ENCODE measurements at regions not wholly inside any gene's neighbourhood (a gene's known extent, or its start where the extent isn't known, plus 50 kb on each side); places are given as distances from the start of the nearest gene placed in this dataset.

- TF ChIP-seq CTCF (IDR thresholded peaks at IDR 0.05) = no peak
- no peak for TF ChIP-seq POLR2A (IDR thresholded peaks at IDR 0.05)
Measured at GRCh38 chr6:112504621-112505020, 157.5 kb downstream of the RFPL4B start.

All from esophagus squamous epithelium (tissue), 4 donors.